ENCODE measurements at regions not wholly inside any gene's neighbourhood (a gene's known extent, or its start where the extent isn't known, plus 50 kb on each side); places are given as distances from the start of the nearest gene placed in this dataset.
"Not testable (repeated sequence)": the region's sequence is repeated elsewhere in the genome, so short reads cannot be mapped to it uniquely, and the experiment has no call there.

- no peak for DNase-seq (ENCODE audit: low read depth)
Observed at GRCh38 chr18:9017905-9018227, 84.6 kb upstream of the NDUFV2 start.

GRCh38 chr18:9019135-9019534, 83.4 kb upstream of the NDUFV2 start:
- DNase-seq (ENCODE audit: low read depth): no peak

GRCh38 chr18:9020221-9020620, 82.3 kb upstream of the NDUFV2 start:
- DNase-seq (ENCODE audit: low read depth): no peak

GRCh38 chr18:9021458-9021857, 81.0 kb upstream of the NDUFV2 start:
- no peak for DNase-seq (ENCODE audit: low read depth)

GRCh38 chr18:9022397-9023155, 79.9 kb upstream of the NDUFV2 start:
- no peak for DNase-seq (ENCODE audit: low read depth)

GRCh38 chr18:9024031-9024646, 78.4 kb upstream of the NDUFV2 start:
- DNase-seq (ENCODE audit: low read depth): not testable (repeated sequence)

- DNase-seq (ENCODE audit: low read depth): peak; percentile 43
Observed at GRCh38 chr18:9025091-9025838, 77.2 kb upstream of the NDUFV2 start.

GRCh38 chr18:9029131-9029530, 73.4 kb upstream of the NDUFV2 start:
- no peak for DNase-seq (ENCODE audit: low read depth)

GRCh38 chr18:9032519-9032918, 70.0 kb upstream of the NDUFV2 start:
- DNase-seq (ENCODE audit: low read depth): no peak

GRCh38 chr18:9038277-9038871, 64.1 kb upstream of the NDUFV2 start:
- no peak for DNase-seq (ENCODE audit: low read depth)

- no peak for DNase-seq (ENCODE audit: low read depth)
Observed at GRCh38 chr18:9039441-9040071, 62.9 kb upstream of the NDUFV2 start.

GRCh38 chr18:9042766-9043481, 59.6 kb upstream of the NDUFV2 start:
- DNase-seq (ENCODE audit: low read depth): no peak

GRCh38 chr18:9043581-9043980, 58.9 kb upstream of the NDUFV2 start:
- DNase-seq (ENCODE audit: low read depth): no peak

GRCh38 chr18:9047715-9048114, 54.8 kb upstream of the NDUFV2 start:
- DNase-seq (ENCODE audit: low read depth): no peak

- no peak for DNase-seq (ENCODE audit: low read depth)
Observed at GRCh38 chr18:9048236-9048635, 54.3 kb upstream of the NDUFV2 start.

GRCh38 chr18:9048808-9049494, 53.5 kb upstream of the NDUFV2 start:
- no peak for DNase-seq (ENCODE audit: low read depth)

GRCh38 chr18:9049495-9049809, 53.0 kb upstream of the NDUFV2 start:
- no peak for DNase-seq (ENCODE audit: low read depth)

GRCh38 chr18:9050628-9051284, 51.7 kb upstream of the NDUFV2 start:
- DNase-seq (ENCODE audit: low read depth): not testable (repeated sequence)

Measured in GM04503 (cell line).